Gastroesophageal sphincter (tissue), 3 donors: ENCODE measurements at regions not wholly inside any gene's neighbourhood (a gene's known extent, or its start where the extent isn't known, plus 50 kb on each side); places are given as distances from the start of the nearest gene placed in this dataset.

ENCODE experiments used
- EP300 ChIP-seq: sonication (generic); formaldehyde crosslinking; IDR thresholded peaks from one replicate; pipeline ENCODE4 v1.6.1; 2017; ENCODE audit warnings: antibody characterized with exemption, mild to moderate bottlenecking
- POLR2A ChIP-seq, 2 donors: fragments of 450-650 bp; IDR thresholded peaks; one replicate each; pipeline ENCODE4 v1.6.1; 2017; ENCODE audit warnings: antibody characterized with exemption in 2 of 2, mild to moderate bottlenecking in 2 of 2, moderate library complexity in 1 of 2
- TF ChIP-seq, protein P1 (sequence below), 4 experiments: fragments of 200-600 bp in 2 of 4; fragments of 450-650 bp in 2 of 4; sonication (generic) in 1 of 4; IDR thresholded peaks; one replicate each; pipeline ENCODE4 v1.5.1; 2017 to 2019; ENCODE audit warnings: antibody characterized with exemption in 4 of 4, mild to moderate bottlenecking in 2 of 4, moderate library complexity in 2 of 4

- TF ChIP-seq, protein P1, sequence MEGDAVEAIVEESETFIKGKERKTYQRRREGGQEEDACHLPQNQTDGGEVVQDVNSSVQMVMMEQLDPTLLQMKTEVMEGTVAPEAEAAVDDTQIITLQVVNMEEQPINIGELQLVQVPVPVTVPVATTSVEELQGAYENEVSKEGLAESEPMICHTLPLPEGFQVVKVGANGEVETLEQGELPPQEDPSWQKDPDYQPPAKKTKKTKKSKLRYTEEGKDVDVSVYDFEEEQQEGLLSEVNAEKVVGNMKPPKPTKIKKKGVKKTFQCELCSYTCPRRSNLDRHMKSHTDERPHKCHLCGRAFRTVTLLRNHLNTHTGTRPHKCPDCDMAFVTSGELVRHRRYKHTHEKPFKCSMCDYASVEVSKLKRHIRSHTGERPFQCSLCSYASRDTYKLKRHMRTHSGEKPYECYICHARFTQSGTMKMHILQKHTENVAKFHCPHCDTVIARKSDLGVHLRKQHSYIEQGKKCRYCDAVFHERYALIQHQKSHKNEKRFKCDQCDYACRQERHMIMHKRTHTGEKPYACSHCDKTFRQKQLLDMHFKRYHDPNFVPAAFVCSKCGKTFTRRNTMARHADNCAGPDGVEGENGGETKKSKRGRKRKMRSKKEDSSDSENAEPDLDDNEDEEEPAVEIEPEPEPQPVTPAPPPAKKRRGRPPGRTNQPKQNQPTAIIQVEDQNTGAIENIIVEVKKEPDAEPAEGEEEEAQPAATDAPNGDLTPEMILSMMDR (IDR thresholded peaks at IDR 0.05) = no peak
- TF ChIP-seq EP300 (no peak), POLR2A (IDR thresholded peaks at IDR 0.05) (no peak)
Observed at GRCh38 chr5:13627673-13628454, 316.6 kb downstream of the DNAH5 start.
